IMR-90 (cell line): ENCODE measurements at regions not wholly inside any gene's neighbourhood (a gene's known extent, or its start where the extent isn't known, plus 50 kb on each side); places are given as distances from the start of the nearest gene placed in this dataset.

Experiments
- ATAC-seq: fragments of 200-7000 bp; cut with Tn5 transposase; 2 replicates; pipeline ENCODE4 v1.9.1; 2020; ENCODE audit warnings: low read depth, mild to moderate bottlenecking, moderate library complexity
- BruUV-seq: library from RNA; stranded (reverse); fragments of 400-500 nt; replicated peaks from 2 replicates; lab custom pipeline; 2021; lab: Mats Ljungman, UMichigan
- CTCF ChIA-PET: fragments of 300-600 bp; formaldehyde crosslinking; extraction: SDS; loops from one replicate; lab custom pipeline; 2021; ENCODE audit warnings: antibody characterized with exemption; lab: Yijun Ruan, JAX
- POLR2A ChIA-PET: fragments of 300-600 bp; sonication (Branson Sonifier 250); formaldehyde crosslinking; loops from one replicate; lab custom pipeline; 2022; ENCODE audit warnings: antibody characterized with exemption; ENCODE audit not compliant: unreplicated experiment; lab: Charles Lee
- DNase-seq: peaks from one replicate; pipeline ENCODE4 v3.0.0; 2013
- H2AFZ ChIP-seq: replicated peaks from 2 replicates; pipeline ENCODE3; 2013; ENCODE audit warnings: low read length, mild to moderate bottlenecking; ENCODE audit not compliant: poor library complexity
- H2AK5ac ChIP-seq: 2 replicates; pipeline ENCODE4 v1.6.1; 2013; ENCODE audit warnings: low read depth, low read length, inconsistent platforms
- H2AK9ac ChIP-seq: replicated peaks from 2 replicates; pipeline ENCODE3; 2013; ENCODE audit warnings: mild to moderate bottlenecking, low read depth, low read length, moderate library complexity; ENCODE audit not compliant: poor library complexity
- H2BK120ac ChIP-seq: 2 replicates; pipeline ENCODE4 v1.6.1; 2013; ENCODE audit warnings: low read depth, low read length, inconsistent platforms
- H2BK15ac ChIP-seq: 3 replicates; pipeline ENCODE4 v1.6.1; 2013; ENCODE audit warnings: low read depth, low read length, inconsistent platforms
- H2BK20ac ChIP-seq: 2 replicates; pipeline ENCODE4 v1.6.1; 2013; ENCODE audit warnings: low read depth, mild to moderate bottlenecking, inconsistent platforms, low read length, moderate library complexity
- H2BK5ac ChIP-seq: 2 replicates; pipeline ENCODE4 v1.6.1; 2013; ENCODE audit warnings: mild to moderate bottlenecking, low read depth, low read length, inconsistent platforms; ENCODE audit not compliant: poor library complexity, severe bottlenecking
- H3K14ac ChIP-seq: replicated peaks from 2 replicates; pipeline ENCODE4 v1.6.1; 2013; ENCODE audit warnings: low read depth, low read length, inconsistent platforms
- H3K18ac ChIP-seq: 2 replicates; pipeline ENCODE4 v1.6.1; 2013; ENCODE audit warnings: low read depth, low read length, control low read depth
- H3K23ac ChIP-seq: 2 replicates; pipeline ENCODE4 v1.6.1; 2013; ENCODE audit warnings: low read depth, low read length, inconsistent platforms
- H3K27ac ChIP-seq: 2 replicates; pipeline ENCODE4 v1.5.1; 2013; ENCODE audit warnings: mild to moderate bottlenecking, control low read depth, low read length; ENCODE audit not compliant: insufficient read depth
- H3K27me3 ChIP-seq: 2 replicates; pipeline ENCODE4 v1.6.1; 2013; ENCODE audit warnings: low read length; ENCODE audit not compliant: control insufficient read depth, insufficient read depth
- H3K36me3 ChIP-seq: 2 replicates; pipeline ENCODE4 v1.6.1; 2013; ENCODE audit warnings: low read length, mixed read lengths; ENCODE audit not compliant: control insufficient read depth, insufficient read depth
- H3K4ac ChIP-seq: 2 replicates; pipeline ENCODE4 v1.6.1; 2013; ENCODE audit warnings: low read depth, low read length, inconsistent platforms
- H3K4me1 ChIP-seq: 2 replicates; pipeline ENCODE4 v1.6.1; 2013; ENCODE audit warnings: low read length, mixed read lengths; ENCODE audit not compliant: control insufficient read depth, insufficient read depth
- H3K4me2 ChIP-seq: 2 replicates; pipeline ENCODE4 v1.6.1; 2013; ENCODE audit warnings: low read depth, mild to moderate bottlenecking, control low read depth, low read length, moderate library complexity
- H3K4me3 ChIP-seq: 2 replicates; pipeline ENCODE4 v1.5.1; 2013; ENCODE audit warnings: low read depth, mild to moderate bottlenecking, control low read depth, low read length, moderate library complexity; ENCODE audit not compliant: insufficient read depth
- H3K56ac ChIP-seq: 2 replicates; pipeline ENCODE4 v1.6.1; 2013; ENCODE audit warnings: low read length, inconsistent platforms; ENCODE audit not compliant: insufficient read depth; ENCODE audit errors: extremely low read depth
- H3K79me1 ChIP-seq, 2 experiments: 2 replicates each; pipeline ENCODE4 v1.6.1; 2013; ENCODE audit warnings: low read length in 2 of 2, inconsistent platforms in 1 of 2, low read depth in 1 of 2
- H3K9ac ChIP-seq: 2 replicates; pipeline ENCODE4 v1.6.1; 2013; ENCODE audit warnings: low read depth, low read length, control low read depth
- H3K9me1 ChIP-seq: 2 replicates; pipeline ENCODE4 v1.6.1; 2013; ENCODE audit warnings: low read length, inconsistent platforms; ENCODE audit not compliant: insufficient read depth
- H3K9me3 ChIP-seq: 2 replicates; pipeline ENCODE4 v1.6.1; 2013; ENCODE audit warnings: low read length; ENCODE audit not compliant: control insufficient read depth, insufficient read depth
- H4K20me1 ChIP-seq: 2 replicates; pipeline ENCODE4 v1.6.1; 2013; ENCODE audit warnings: low read length, inconsistent platforms; ENCODE audit not compliant: insufficient read depth
- H4K5ac ChIP-seq: 2 replicates; pipeline ENCODE4 v1.6.1; 2013; ENCODE audit warnings: mild to moderate bottlenecking, low read depth, low read length, control low read depth
- H4K8ac ChIP-seq, 2 experiments: 2 replicates each; pipeline ENCODE4 v1.6.1; 2013; ENCODE audit warnings: low read depth in 2 of 2, low read length in 2 of 2, control low read depth in 1 of 2, inconsistent platforms in 1 of 2
- H4K91ac ChIP-seq: 2 replicates; pipeline ENCODE4 v1.6.1; 2013; ENCODE audit warnings: low read depth, low read length, inconsistent platforms; ENCODE audit not compliant: insufficient read depth
- FOS ChIP-seq: fragments of 150-350 bp; IDR thresholded peaks from 2 replicates; pipeline ENCODE4 v1.6.1; 2016; ENCODE audit warnings: low read depth, low read length
- MAZ ChIP-seq: IDR thresholded peaks from 2 replicates; pipeline ENCODE4 v1.6.1; 2012; ENCODE audit warnings: low read depth, mild to moderate bottlenecking, low read length, improper control_type of control experiment, moderate library complexity, borderline replicate concordance
- NFE2L2 ChIP-seq: fragments of 150-350 bp; IDR thresholded peaks from 2 replicates; pipeline ENCODE4 v1.6.1; 2016; ENCODE audit warnings: low read depth, mild to moderate bottlenecking, low read length
- RAD21 ChIP-seq: IDR thresholded peaks from 2 replicates; pipeline ENCODE4 v1.6.1; 2012; ENCODE audit warnings: low read length, improper control_type of control experiment
- RFX5 ChIP-seq: IDR thresholded peaks from 2 replicates; pipeline ENCODE4 v1.8.0; 2012; ENCODE audit warnings: low read depth, mild to moderate bottlenecking, low read length, moderate library complexity
- WGBS, 2 experiments: methylation state at CpG; one replicate each; pipeline versions ENCODE4 v1.1.5 to v1.1.7; 2013; ENCODE audit warnings: missing lambda C conversion rate in 2 of 2; ENCODE audit not compliant: insufficient read length in 1 of 2; ENCODE audit errors: extremely low coverage in 2 of 2; 5-methylcytosine and 5-hydroxymethylcytosine counted together
- dilution Hi-C: fragments of 300-500 bp; cut with HindIII; formaldehyde crosslinking; loops from one replicate; pipeline ENCODE4 v1.14.3; 2018; ENCODE audit warnings: low sequenced_read_pairs; ENCODE audit not compliant: unreplicated experiment
- in situ Hi-C: fragments of 300-500 bp; cut with MboI; formaldehyde crosslinking; loops from 3 replicates; pipeline ENCODE4 v1.14.3; 2019; ENCODE audit warnings: low sequenced_read_pairs, inconsistent platforms, mixed read lengths
- intact Hi-C: fragments of 100-400 bp; cut with micrococcal nuclease; formaldehyde crosslinking; loops from 2 replicates; pipeline ENCODE4 v1.10.0; 2022
- TF ChIP-seq, protein P1 (sequence below): fragments of 150-350 bp; IDR thresholded peaks from 2 replicates; pipeline ENCODE4 v1.6.1; 2017; ENCODE audit warnings: mild to moderate bottlenecking, antibody characterized with exemption, low read length, low read depth

DNA sequence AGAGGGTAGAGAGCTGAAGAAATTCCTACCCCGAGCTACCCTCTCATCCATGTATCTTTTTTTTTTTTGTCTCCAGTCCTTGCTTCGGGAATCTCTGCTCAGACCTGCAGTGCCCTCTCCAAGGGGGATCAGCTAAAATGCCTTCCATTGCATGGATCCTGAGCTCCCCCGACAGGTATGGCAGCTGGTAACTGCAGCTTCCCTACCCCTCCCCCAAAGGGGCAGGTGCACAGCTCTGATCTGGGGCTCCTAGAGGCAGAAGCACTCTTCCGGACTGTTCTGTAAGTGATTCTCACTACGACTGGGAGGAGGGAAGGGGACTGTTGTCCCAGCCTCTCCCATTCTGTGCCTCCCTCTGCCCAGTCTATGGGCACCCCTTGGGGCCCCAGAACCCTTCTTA, 169.6 kb downstream of the MELK start:
- Histone ChIP-seq H4K8ac (no peak overlapping the region), H3K27me3 (peaks cover 35% of the 10 kb centered on the region), H2AFZ (no peak overlapping the region), H3K4me3 (no peak overlapping the region), H4K91ac (no peak overlapping the region), H2BK5ac (no peak overlapping the region), H3K4ac (no peak overlapping the region), H3K9me1 (no peaks in the 10 kb centered on the region), H2BK120ac (no peak overlapping the region), H3K56ac (no peak overlapping the region), H3K79me1 (no peaks in the 10 kb centered on the region), H2AK9ac (no peak overlapping the region), H3K14ac (no peak overlapping the region), H4K20me1 (no peaks in the 10 kb centered on the region), H4K5ac (no peak overlapping the region), H3K4me1 (no peaks in the 10 kb centered on the region), H2BK20ac (no peak overlapping the region), H3K9ac (no peak overlapping the region), H2AK5ac (no peak overlapping the region), H2BK15ac (no peak overlapping the region), H3K36me3 (no peaks in the 10 kb centered on the region), H3K9me3 (no peaks in the 10 kb centered on the region), H3K4me2 (no peak overlapping the region), H3K27ac (no peak overlapping the region), H3K23ac (no peak overlapping the region), H3K18ac (no peak overlapping the region)
- intact Hi-C loops (no loop called here), dilution Hi-C loops (no loop called here), in situ Hi-C loops (no loop called here)
- no peak for ATAC-seq
- POLR2A ChIA-PET: no interaction called here
- no TSS peak for BruUV-seq
- no peak for DNase-seq
- TF ChIP-seq NFE2L2 (no peak), RFX5 (no peak), FOS (no peak), RAD21 (no peak), MAZ (no peak)
- TF ChIP-seq, protein P1, sequence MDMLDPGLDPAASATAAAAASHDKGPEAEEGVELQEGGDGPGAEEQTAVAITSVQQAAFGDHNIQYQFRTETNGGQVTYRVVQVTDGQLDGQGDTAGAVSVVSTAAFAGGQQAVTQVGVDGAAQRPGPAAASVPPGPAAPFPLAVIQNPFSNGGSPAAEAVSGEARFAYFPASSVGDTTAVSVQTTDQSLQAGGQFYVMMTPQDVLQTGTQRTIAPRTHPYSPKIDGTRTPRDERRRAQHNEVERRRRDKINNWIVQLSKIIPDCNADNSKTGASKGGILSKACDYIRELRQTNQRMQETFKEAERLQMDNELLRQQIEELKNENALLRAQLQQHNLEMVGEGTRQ: no peak
- no CpG with 5 or more reads among the region's 5 CpGs for WGBS, 2 experiments
- CTCF ChIA-PET: no interaction called here
